Transverse colon (tissue), 4 donors: ENCODE measurements at regions not wholly inside any gene's neighbourhood (a gene's known extent, or its start where the extent isn't known, plus 50 kb on each side); places are given as distances from the start of the nearest gene placed in this dataset.

Source experiments
- DNase-seq: peaks from one replicate; pipeline ENCODE4 v3.0.0-alpha.2; 2019
- H3K27ac ChIP-seq, 4 donors: fragments of 200-600 bp; sonication (generic); 2 replicates each; pipeline ENCODE4 v1.5.1; 2016 to 2018; ENCODE audit warnings: inconsistent platforms in 4 of 4
- H3K27me3 ChIP-seq: fragments of 200-600 bp; sonication (generic); 2 replicates; pipeline ENCODE4 v1.5.1; 2017; ENCODE audit warnings: inconsistent platforms
- H3K36me3 ChIP-seq, 4 donors: fragments of 200-600 bp; sonication (generic); 2 replicates each; pipeline ENCODE4 v1.5.1; 2017 to 2019; ENCODE audit warnings: inconsistent platforms in 4 of 4
- H3K4me1 ChIP-seq, 4 donors: fragments of 200-600 bp; sonication (generic); 2 replicates each; pipeline ENCODE4 v1.5.1; 2017 to 2020; ENCODE audit warnings: inconsistent platforms in 4 of 4
- H3K4me3 ChIP-seq, 4 donors: fragments of 200-600 bp; sonication (generic); 1 replicate in 1 of 4; 2 replicates in 3 of 4; pipeline versions ENCODE4 v1.5.1 to v1.6.1; 2017 to 2019; ENCODE audit warnings: inconsistent platforms in 4 of 4
- H3K9me3 ChIP-seq, 2 donors: fragments of 200-600 bp; sonication (generic); 2 replicates each; pipeline ENCODE4 v1.5.1; 2017 to 2019; ENCODE audit warnings: inconsistent platforms in 2 of 2
- CTCF ChIP-seq, 5 experiments: fragments of 200-600 bp in 3 of 5; fragments of 450-650 bp in 2 of 5; sonication (generic) in 3 of 5; IDR thresholded peaks; 1 replicate in 2 of 5; 2 replicates in 3 of 5; pipeline ENCODE4 v1.5.1; 2016 to 2017; ENCODE audit warnings: antibody characterized with exemption in 5 of 5, inconsistent platforms in 3 of 5, mild to moderate bottlenecking in 2 of 5, moderate library complexity in 1 of 5
- EP300 ChIP-seq: sonication (generic); formaldehyde crosslinking; IDR thresholded peaks from one replicate; pipeline ENCODE4 v1.6.1; 2017; ENCODE audit warnings: antibody characterized with exemption, low read depth
- POLR2A ChIP-seq: fragments of 450-650 bp; IDR thresholded peaks from one replicate; pipeline ENCODE4 v1.6.1; 2016; ENCODE audit warnings: antibody characterized with exemption, mild to moderate bottlenecking, moderate library complexity
- POLR2AphosphoS5 ChIP-seq, 3 donors: sonication (generic); formaldehyde crosslinking; IDR thresholded peaks; one replicate each; pipeline ENCODE4 v1.6.1; 2016; ENCODE audit warnings: antibody characterized with exemption in 3 of 3
- WGBS, 2 donors: methylation state at CpG; one replicate each; pipeline ENCODE4 v1.1.5; 2018; ENCODE audit warnings: low coverage in 1 of 2; 5-methylcytosine and 5-hydroxymethylcytosine counted together
- in situ Hi-C, 4 donors: fragments of 200-750 bp; cut with MboI; loops; one replicate each; pipeline versions ENCODE4 v1.15.0 to v1.15.1; 2017; ENCODE audit warnings: low sequenced_read_pairs in 3 of 4, low pct_ligation_motif_present in 1 of 4, low pct_unique_long_range_greater_than_20kb in 1 of 4
- intact Hi-C: fragments of 100-400 bp; cut with DNase I; formaldehyde crosslinking; loops from one replicate; pipeline ENCODE4 v1.15.1; 2023; ENCODE audit warnings: low total_unique reads

DNA sequence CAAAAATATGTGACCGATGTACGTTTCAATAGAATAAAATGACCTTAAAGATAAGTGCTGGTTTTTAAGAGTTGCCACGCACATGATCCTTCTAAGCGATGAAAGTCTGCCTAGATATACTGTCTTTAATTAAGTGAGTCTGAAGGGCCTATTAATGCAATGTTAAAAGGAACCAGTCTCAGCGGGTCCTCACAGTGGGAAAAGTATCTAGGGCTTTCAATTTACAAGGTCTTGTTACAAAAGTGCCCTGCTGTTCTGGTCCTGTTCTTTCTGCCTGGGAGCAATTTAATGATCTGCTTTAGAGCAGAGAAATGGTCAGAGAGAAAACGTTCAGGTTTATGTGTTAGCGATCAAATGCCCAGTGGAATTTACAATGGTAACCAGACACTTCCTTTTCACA is 864.0 kb downstream of the KCNJ2 start:
- Histone ChIP-seq H3K4me3 (no peak overlapping the region), H3K27ac (no peak overlapping the region), H3K9me3 (no peaks in the 10 kb centered on the region), H3K27me3 (no peaks in the 10 kb centered on the region), H3K4me1 (no peaks in the 10 kb centered on the region), H3K36me3 (no peaks in the 10 kb centered on the region)
- in situ Hi-C loops, result no loop called here
- DNase-seq, result no peak
- 61 to 65% methylated on average over 7 of the region's 7 CpGs for whole genome bisulfite sequencing, 2 donors
- intact Hi-C loops, result no loop called here
- TF ChIP-seq EP300, result no peak
- TF ChIP-seq CTCF (IDR thresholded peaks at IDR 0.05), result no peak
- TF ChIP-seq POLR2AphosphoS5 (IDR thresholded peaks at IDR 0.05), result no peak
- TF ChIP-seq POLR2A, result no peak

DNA sequence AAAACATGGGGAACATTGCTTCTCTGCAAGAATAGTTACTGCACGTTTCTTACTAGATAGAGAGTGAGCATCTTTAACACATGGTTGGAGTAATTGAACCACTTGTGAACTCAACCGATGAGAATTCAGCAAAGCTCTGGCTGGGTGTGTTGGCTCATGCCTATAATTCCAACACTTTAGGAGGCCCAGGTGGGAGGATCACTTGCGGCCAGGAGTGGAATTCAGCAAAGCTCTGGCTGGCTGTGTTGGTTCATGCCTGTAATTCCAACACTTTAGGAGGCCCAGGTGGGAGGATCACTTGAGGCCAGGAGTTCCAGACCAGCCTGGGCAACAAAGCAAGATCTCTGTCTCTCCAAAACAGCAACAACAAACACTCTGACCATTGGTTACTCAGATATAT is 865.9 kb downstream of the KCNJ2 start:
- in situ Hi-C loops, result no loop called here

DNA sequence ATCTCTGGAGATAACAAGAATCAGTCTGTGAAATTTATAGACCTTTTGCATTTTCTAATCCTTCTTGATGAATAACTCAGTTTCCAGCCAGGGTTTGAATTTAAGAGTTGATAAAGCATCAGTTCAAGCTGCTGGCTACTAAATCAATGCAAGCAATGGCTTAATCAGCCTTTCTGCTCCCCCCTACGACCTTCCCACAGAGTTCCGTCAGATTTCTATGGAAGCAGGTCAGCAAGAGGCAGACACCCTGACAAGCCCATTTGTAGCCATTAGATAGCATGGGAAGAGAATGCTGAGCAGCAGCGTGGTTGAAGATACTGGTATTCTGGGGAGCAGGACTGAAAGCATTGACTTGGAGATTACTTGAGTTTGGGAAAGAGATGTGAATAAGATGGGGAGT is 868.1 kb downstream of the KCNJ2 start:
- Histone ChIP-seq H3K36me3 (no peaks in the 10 kb centered on the region), H3K4me3 (no peak overlapping the region), H3K27me3 (no peaks in the 10 kb centered on the region), H3K4me1 (no peaks in the 10 kb centered on the region), H3K9me3 (no peaks in the 10 kb centered on the region), H3K27ac (no peak overlapping the region)
- in situ Hi-C loops (no loop called here), intact Hi-C loops (no loop called here)
- no peak for TF ChIP-seq POLR2A
- no peak for TF ChIP-seq CTCF (IDR thresholded peaks at IDR 0.05)
- no peak for TF ChIP-seq POLR2AphosphoS5 (IDR thresholded peaks at IDR 0.05)
- TF ChIP-seq EP300, result no peak
- WGBS, 2 donors, result 70 to 72% methylated on average over 3 of the region's 3 CpGs
- no peak for DNase-seq

More for the DNA sequence above, 865.9 kb downstream of the KCNJ2 start:
- intact Hi-C loops, result no loop called here
- Histone ChIP-seq H3K27me3 (no peaks in the 10 kb centered on the region), H3K9me3 (no peaks in the 10 kb centered on the region), H3K4me3 (no peak overlapping the region), H3K27ac (no peak overlapping the region), H3K4me1 (no peaks in the 10 kb centered on the region), H3K36me3 (no peaks in the 10 kb centered on the region)
- no peak for DNase-seq
- no peak for TF ChIP-seq CTCF (IDR thresholded peaks at IDR 0.05)
- no peak for TF ChIP-seq POLR2AphosphoS5 (IDR thresholded peaks at IDR 0.05)
- no peak for TF ChIP-seq POLR2A
- TF ChIP-seq EP300, result no peak
- WGBS, 2 donors, result 83 to 95% methylated on average over 2 to 3 of the region's 3 CpGs

DNA sequence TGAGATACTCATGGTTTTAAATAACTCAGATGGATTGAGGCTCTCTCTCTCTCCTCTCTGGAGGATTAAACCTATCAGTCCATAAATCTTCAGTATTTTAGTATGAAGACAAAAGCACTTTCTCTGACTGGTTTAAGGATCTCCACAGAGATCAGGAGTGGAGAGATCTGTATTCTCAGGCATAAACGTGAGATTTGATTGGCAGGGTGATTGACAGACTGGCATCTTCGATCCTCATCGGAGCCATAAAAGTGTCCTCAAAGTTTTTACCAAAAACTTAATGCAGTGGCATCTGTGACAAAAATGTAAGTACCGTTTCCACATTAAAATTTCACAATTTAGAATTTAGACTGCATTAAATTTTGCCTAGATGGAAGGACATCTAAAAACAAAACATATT is 870.1 kb downstream of the KCNJ2 start:
- Histone ChIP-seq H3K36me3 (no peaks in the 10 kb centered on the region), H3K4me3 (no peak overlapping the region), H3K4me1 (no peaks in the 10 kb centered on the region), H3K27ac (no peak overlapping the region), H3K27me3 (no peaks in the 10 kb centered on the region), H3K9me3 (no peaks in the 10 kb centered on the region)
- 66 to 71% methylated on average over 4 of the region's 4 CpGs for WGBS, 2 donors
- in situ Hi-C loops, result no loop called here
- no peak for DNase-seq
- TF ChIP-seq CTCF (IDR thresholded peaks at IDR 0.05) (no peak), POLR2AphosphoS5 (IDR thresholded peaks at IDR 0.05) (no peak), POLR2A (no peak), EP300 (no peak)
- intact Hi-C loops, result no loop called here
